D721Med (cell line): ENCODE measurements at regions not wholly inside any gene's neighbourhood (a gene's known extent, or its start where the extent isn't known, plus 50 kb on each side); places are given as distances from the start of the nearest gene placed in this dataset.
"Not testable (repeated sequence)": the region's sequence is repeated elsewhere in the genome, so short reads cannot be mapped to it uniquely, and the experiment has no call there.

Experiments used
- DNase-seq: peaks from one replicate; pipeline ENCODE4 v3.0.0; 2011; ENCODE audit warnings: low spot score; ENCODE audit not compliant: insufficient read length
- FAIRE-seq: peaks from 2 replicates; lab custom pipeline; 2011; peaks lifted over from hg19 to GRCh38; lab: Jason Lieb, UNC
- TF ChIP-seq, protein P1 (sequence below): IDR thresholded peaks from 2 replicates; pipeline ENCODE4 v1.5.1; 2012; ENCODE audit warnings: mild to moderate bottlenecking, control low read depth; ENCODE audit not compliant: insufficient read depth; ENCODE audit errors: missing control alignments

GRCh38 chr4:77348815-77349214 lies 191.8 kb downstream of the CCNG2 start:
- TF ChIP-seq, protein P1, sequence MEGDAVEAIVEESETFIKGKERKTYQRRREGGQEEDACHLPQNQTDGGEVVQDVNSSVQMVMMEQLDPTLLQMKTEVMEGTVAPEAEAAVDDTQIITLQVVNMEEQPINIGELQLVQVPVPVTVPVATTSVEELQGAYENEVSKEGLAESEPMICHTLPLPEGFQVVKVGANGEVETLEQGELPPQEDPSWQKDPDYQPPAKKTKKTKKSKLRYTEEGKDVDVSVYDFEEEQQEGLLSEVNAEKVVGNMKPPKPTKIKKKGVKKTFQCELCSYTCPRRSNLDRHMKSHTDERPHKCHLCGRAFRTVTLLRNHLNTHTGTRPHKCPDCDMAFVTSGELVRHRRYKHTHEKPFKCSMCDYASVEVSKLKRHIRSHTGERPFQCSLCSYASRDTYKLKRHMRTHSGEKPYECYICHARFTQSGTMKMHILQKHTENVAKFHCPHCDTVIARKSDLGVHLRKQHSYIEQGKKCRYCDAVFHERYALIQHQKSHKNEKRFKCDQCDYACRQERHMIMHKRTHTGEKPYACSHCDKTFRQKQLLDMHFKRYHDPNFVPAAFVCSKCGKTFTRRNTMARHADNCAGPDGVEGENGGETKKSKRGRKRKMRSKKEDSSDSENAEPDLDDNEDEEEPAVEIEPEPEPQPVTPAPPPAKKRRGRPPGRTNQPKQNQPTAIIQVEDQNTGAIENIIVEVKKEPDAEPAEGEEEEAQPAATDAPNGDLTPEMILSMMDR: no peak
- no peak for DNase-seq
- FAIRE-seq: no peak

DNA sequence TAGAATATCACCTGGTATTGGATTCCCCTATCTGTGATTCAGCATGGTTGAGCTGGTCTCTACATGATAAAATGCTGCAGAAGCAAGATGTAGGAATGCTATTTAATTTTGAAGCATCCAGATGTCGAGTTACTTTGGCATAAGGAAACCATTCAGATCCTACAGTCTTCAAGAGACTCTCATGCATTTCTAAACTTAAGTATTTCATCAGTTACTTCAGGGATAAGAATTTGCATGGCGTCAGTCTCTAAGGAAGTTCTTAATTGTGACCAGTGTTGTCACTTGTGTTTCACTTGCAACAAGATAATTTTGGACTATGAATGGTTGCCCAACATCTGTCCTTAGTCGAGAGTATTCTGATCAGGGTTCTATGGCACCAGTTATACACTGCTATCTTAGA lies 192.4 kb downstream of the CCNG2 start:
- TF ChIP-seq, protein P1: no peak
- DNase-seq: no peak
- no peak for FAIRE-seq

DNA sequence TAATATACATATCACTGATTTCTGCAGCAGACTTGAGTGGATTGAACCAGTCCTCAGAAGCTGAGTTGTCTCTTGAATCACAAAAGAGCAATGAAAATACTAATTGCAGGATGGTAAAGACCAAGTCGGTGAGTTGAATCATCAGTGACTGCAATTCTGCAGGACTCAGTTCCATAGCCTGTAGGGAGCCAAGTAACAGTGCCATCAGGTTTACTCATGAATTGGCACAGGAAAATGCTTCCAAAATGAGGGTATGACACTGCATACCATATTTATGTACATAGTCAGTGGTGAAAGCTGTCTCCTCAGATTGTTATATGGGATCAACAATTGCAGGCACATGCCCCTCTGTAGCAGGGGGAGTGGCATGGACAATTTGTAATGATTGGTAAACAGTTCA lies 192.8 kb downstream of the CCNG2 start:
- TF ChIP-seq, protein P1: no peak
- DNase-seq (no peak), FAIRE-seq (no peak)

GRCh38 chr4:77352192-77352591 lies 195.2 kb downstream of the CCNG2 start:
- FAIRE-seq: no peak
- no peak for DNase-seq
- TF ChIP-seq, protein P1: no peak

GRCh38 chr4:77353724-77354315 lies 196.8 kb downstream of the CCNG2 start:
- FAIRE-seq, DNase-seq: not testable (repeated sequence)

- FAIRE-seq (no peak), DNase-seq (no peak)
- TF ChIP-seq, protein P1: no peak
Observed at GRCh38 chr4:77354550-77354949, 197.5 kb downstream of the CCNG2 start.

- TF ChIP-seq, protein P1: no peak
- no peak for DNase-seq
- FAIRE-seq: no peak
Observed at GRCh38 chr4:77355731-77356130, 198.7 kb downstream of the CCNG2 start.
